HepG2 (cell line): ENCODE measurements at regions not wholly inside any gene's neighbourhood (a gene's known extent, or its start where the extent isn't known, plus 50 kb on each side); places are given as distances from the start of the nearest gene placed in this dataset.

Experiments
- BATF2 ChIP-seq: sonication (generic); formaldehyde crosslinking; IDR thresholded peaks from 2 replicates; pipeline ENCODE4 v1.8.0; 2022; ENCODE audit warnings: mild to moderate bottlenecking, missing genetic modification reagents, moderate library complexity
- BCL3 ChIP-seq: sonication (generic); formaldehyde crosslinking; IDR thresholded peaks from 2 replicates; pipeline ENCODE4 v1.5.1; 2020; ENCODE audit warnings: mild to moderate bottlenecking, missing genetic modification reagents, moderate library complexity
- IRF1 ChIP-seq: sonication (generic); formaldehyde crosslinking; IDR thresholded peaks from 2 replicates; pipeline ENCODE4 v1.4.0; 2020; ENCODE audit warnings: low read depth, mild to moderate bottlenecking, missing genetic modification reagents
- MXD3 ChIP-seq: IDR thresholded peaks from 2 replicates; pipeline ENCODE4 v1.6.1; 2016; ENCODE audit warnings: mild to moderate bottlenecking, missing biosample characterization, missing genetic modification reagents
- NR2F6 ChIP-seq, 2 experiments: IDR thresholded peaks; 2 replicates each; pipeline ENCODE4 v1.6.1; 2016; ENCODE audit warnings: antibody characterized with exemption in 1 of 2, mild to moderate bottlenecking in 1 of 2
- PITX1 ChIP-seq: sonication (generic); formaldehyde crosslinking; IDR thresholded peaks from 2 replicates; pipeline ENCODE4 v1.5.1; 2020; ENCODE audit warnings: mild to moderate bottlenecking, missing genetic modification reagents
- PRDM4 ChIP-seq: sonication (generic); formaldehyde crosslinking; IDR thresholded peaks from 2 replicates; pipeline ENCODE4 v1.9.0; 2021; ENCODE audit warnings: missing genetic modification reagents, borderline replicate concordance
- REPIN1 ChIP-seq: sonication (generic); formaldehyde crosslinking; IDR thresholded peaks from 2 replicates; pipeline ENCODE4 v1.8.0; 2022; ENCODE audit warnings: missing genetic modification reagents, low read depth, mild to moderate bottlenecking, borderline replicate concordance
- TAF15 ChIP-seq: fragments of 200-400 bp; formaldehyde crosslinking; IDR thresholded peaks from one replicate; pipeline ENCODE4 v1.6.1; 2018; ENCODE audit warnings: mild to moderate bottlenecking, low read depth, low read length; ENCODE audit not compliant: poor library complexity, severe bottlenecking
- TRAFD1 ChIP-seq: sonication (generic); formaldehyde crosslinking; IDR thresholded peaks from 2 replicates; pipeline ENCODE4 v1.5.1; 2020; ENCODE audit warnings: missing genetic modification reagents, mild to moderate bottlenecking, borderline replicate concordance
- XRCC5 ChIP-seq: fragments of 200-400 bp; formaldehyde crosslinking; optimal IDR thresholded peaks from 2 replicates; pipeline ENCODE3; 2017; ENCODE audit warnings: mild to moderate bottlenecking, low read length
- ZFP82 ChIP-seq: sonication (generic); formaldehyde crosslinking; IDR thresholded peaks from 2 replicates; pipeline ENCODE4 v1.5.1; 2020; ENCODE audit warnings: mild to moderate bottlenecking, missing genetic modification reagents, borderline replicate concordance
- ZNF224 ChIP-seq: sonication (generic); formaldehyde crosslinking; IDR thresholded peaks from 2 replicates; pipeline ENCODE4 v1.5.0; 2020; ENCODE audit warnings: mild to moderate bottlenecking, missing genetic modification reagents
- ZNF414 ChIP-seq: sonication (generic); formaldehyde crosslinking; IDR thresholded peaks from 2 replicates; pipeline ENCODE4 v1.5.0; 2020; ENCODE audit warnings: missing genetic modification reagents
- ZNF576 ChIP-seq: sonication (generic); formaldehyde crosslinking; IDR thresholded peaks from 2 replicates; pipeline ENCODE4 v1.4.0; 2020; ENCODE audit warnings: mild to moderate bottlenecking, missing genetic modification reagents
- ZNF644 ChIP-seq: IDR thresholded peaks from 2 replicates; pipeline ENCODE4 v1.6.1; 2016; ENCODE audit warnings: low read depth
- ZNF770 ChIP-seq: sonication (generic); formaldehyde crosslinking; IDR thresholded peaks from 2 replicates; pipeline ENCODE4 v1.5.0; 2020; ENCODE audit warnings: mild to moderate bottlenecking, missing genetic modification reagents

- TF ChIP-seq TRAFD1 (CRISPR knock-in tag) (peak; percentile 94; the same call in 1 of the 2 replicates), PITX1 (CRISPR knock-in tag) (peak; percentile 69), ZNF770 (no peak), MXD3 (CRISPR knock-in tag) (peak; percentile 73), ZFP82 (CRISPR knock-in tag) (no peak), PRDM4 (CRISPR knock-in tag) (peak; percentile 96), ZNF414 (CRISPR knock-in tag) (0 out of 2 replicates have a peak, but pooled peaks have one; percentile 52), ZNF644 (CRISPR knock-in tag) (peak; percentile 84), IRF1 (CRISPR knock-in tag) (no peak), TAF15 (no peak), REPIN1 (peak; percentile 92), BATF2 (peak; percentile 60; the same call in 1 of the 2 replicates), ZNF576 (CRISPR knock-in tag) (no peak), ZNF224 (CRISPR knock-in tag) (no peak), BCL3 (CRISPR knock-in tag) (peak; percentile 61; the same call in 1 of the 2 replicates), NR2F6 (IDR thresholded peaks at IDR 0.05) (no peak), NR2F6 (CRISPR knock-in tag; IDR thresholded peaks at IDR 0.05) (peak; percentile 67), XRCC5 (peak; percentile 88)
Measured at GRCh38 chr3:67113802-67114407, 115.8 kb downstream of the KBTBD8 start (continued).
